HepG2 (cell line): ENCODE measurements at regions not wholly inside any gene's neighbourhood (a gene's known extent, or its start where the extent isn't known, plus 50 kb on each side); places are given as distances from the start of the nearest gene placed in this dataset.

Experiments used
- AKAP8 ChIP-seq: sonication (generic); formaldehyde crosslinking; IDR thresholded peaks from 2 replicates; pipeline ENCODE4 v1.5.1; 2020; ENCODE audit warnings: mild to moderate bottlenecking, missing genetic modification reagents
- ATF7 ChIP-seq, 2 experiments: fragments of 450-650 bp in 1 of 2; sonication (generic) in 1 of 2; formaldehyde crosslinking in 1 of 2; IDR thresholded peaks; 2 replicates each; pipeline versions ENCODE4 v1.4.0 to v1.6.1; 2016 to 2020; ENCODE audit warnings: antibody characterized with exemption in 1 of 2, mild to moderate bottlenecking in 1 of 2, missing genetic modification reagents in 1 of 2
- EZH2 ChIP-seq: conservative IDR thresholded peaks from 2 replicates; pipeline ENCODE4 v1.6.1; 2012; ENCODE audit warnings: mild to moderate bottlenecking, low read depth, low read length, moderate library complexity
- TEAD2 ChIP-seq: sonication (generic); formaldehyde crosslinking; IDR thresholded peaks from 2 replicates; pipeline ENCODE4 v1.9.0; 2021; ENCODE audit warnings: missing genetic modification reagents
- ZNF749 ChIP-seq: sonication (generic); formaldehyde crosslinking; IDR thresholded peaks from 2 replicates; pipeline ENCODE4 v1.8.0; 2022; ENCODE audit warnings: mild to moderate bottlenecking, missing genetic modification reagents, moderate library complexity, borderline replicate concordance
- ZNF879 ChIP-seq: sonication (generic); formaldehyde crosslinking; IDR thresholded peaks from 2 replicates; pipeline ENCODE4 v1.8.1; 2023; ENCODE audit warnings: missing genetic modification reagents
- TF ChIP-seq, protein P1 (sequence below): sonication (generic); formaldehyde crosslinking; IDR thresholded peaks from 2 replicates; pipeline ENCODE4 v1.4.0; 2020; ENCODE audit warnings: missing genetic modification reagents
- TF ChIP-seq, protein P2 (sequence below): IDR thresholded peaks from 2 replicates; pipeline ENCODE4 v1.6.1; 2016

DNA sequence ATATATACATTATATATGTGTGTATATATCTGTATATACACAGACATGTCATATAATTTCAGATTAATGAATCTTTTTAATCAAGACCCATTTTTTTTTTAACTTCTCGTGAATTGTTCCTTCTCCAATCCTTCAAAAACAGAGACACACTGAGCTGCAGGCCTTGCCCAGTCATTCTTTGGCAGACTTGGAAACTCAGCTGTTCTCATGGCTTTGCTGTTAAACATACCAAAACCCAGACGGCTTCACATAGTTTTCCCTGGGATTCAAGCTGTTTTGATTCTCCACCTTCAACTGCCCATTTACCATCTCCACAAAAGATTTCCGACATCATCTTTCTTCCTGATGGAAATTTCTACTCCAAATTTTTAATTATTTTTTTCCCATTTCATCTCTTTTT, 148.7 kb downstream of the KCNJ2 start:
- TF ChIP-seq AKAP8 (CRISPR knock-in tag) (no peak), ZNF749 (CRISPR knock-in tag) (no peak), ATF7 (IDR thresholded peaks at IDR 0.05) (no peak), ATF7 (CRISPR knock-in tag; IDR thresholded peaks at IDR 0.05) (no peak), TEAD2 (CRISPR knock-in tag) (no peak), EZH2 (no peak), ZNF879 (CRISPR knock-in tag) (no peak)
- TF ChIP-seq, protein P1, sequence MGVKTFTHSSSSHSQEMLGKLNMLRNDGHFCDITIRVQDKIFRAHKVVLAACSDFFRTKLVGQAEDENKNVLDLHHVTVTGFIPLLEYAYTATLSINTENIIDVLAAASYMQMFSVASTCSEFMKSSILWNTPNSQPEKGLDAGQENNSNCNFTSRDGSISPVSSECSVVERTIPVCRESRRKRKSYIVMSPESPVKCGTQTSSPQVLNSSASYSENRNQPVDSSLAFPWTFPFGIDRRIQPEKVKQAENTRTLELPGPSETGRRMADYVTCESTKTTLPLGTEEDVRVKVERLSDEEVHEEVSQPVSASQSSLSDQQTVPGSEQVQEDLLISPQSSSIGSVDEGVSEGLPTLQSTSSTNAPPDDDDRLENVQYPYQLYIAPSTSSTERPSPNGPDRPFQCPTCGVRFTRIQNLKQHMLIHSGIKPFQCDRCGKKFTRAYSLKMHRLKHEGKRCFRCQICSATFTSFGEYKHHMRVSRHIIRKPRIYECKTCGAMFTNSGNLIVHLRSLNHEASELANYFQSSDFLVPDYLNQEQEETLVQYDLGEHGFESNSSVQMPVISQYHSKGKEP (CRISPR knock-in tag), result no peak
- TF ChIP-seq, protein P2, sequence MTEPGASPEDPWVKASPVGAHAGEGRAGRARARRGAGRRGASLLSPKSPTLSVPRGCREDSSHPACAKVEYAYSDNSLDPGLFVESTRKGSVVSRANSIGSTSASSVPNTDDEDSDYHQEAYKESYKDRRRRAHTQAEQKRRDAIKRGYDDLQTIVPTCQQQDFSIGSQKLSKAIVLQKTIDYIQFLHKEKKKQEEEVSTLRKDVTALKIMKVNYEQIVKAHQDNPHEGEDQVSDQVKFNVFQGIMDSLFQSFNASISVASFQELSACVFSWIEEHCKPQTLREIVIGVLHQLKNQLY, result no peak
